HCT116 (cell line): ENCODE measurements at regions not wholly inside any gene's neighbourhood (a gene's known extent, or its start where the extent isn't known, plus 50 kb on each side); places are given as distances from the start of the nearest gene placed in this dataset.

Experiments used
- ATAC-seq: fragments of 200-7000 bp; cut with Tn5 transposase; 2 replicates; pipeline ENCODE4 v1.9.1; 2020; ENCODE audit warnings: mild to moderate bottlenecking, moderate library complexity
- BruUV-seq: library from RNA; stranded (reverse); fragments of 400-500 nt; replicated peaks from 2 replicates; lab custom pipeline; 2021; lab: Mats Ljungman, UMichigan
- CTCF ChIA-PET: fragments of 300-600 bp; sonication (Branson Sonifier 250); formaldehyde crosslinking; loops from one replicate; lab custom pipeline; 2021; ENCODE audit warnings: antibody characterized with exemption; lab: Charles Lee
- POLR2A ChIA-PET: fragments of 300-600, 350-600 bp; sonication (Branson Sonifier 250); formaldehyde crosslinking; loops from one replicate; lab custom pipeline; 2021; ENCODE audit warnings: antibody characterized with exemption; lab: Charles Lee
- RAD21 ChIA-PET, 2 experiments: fragments of 300-600 bp; sonication (Branson Sonifier 250); formaldehyde crosslinking; loops; one replicate each; lab custom pipeline; 2023; ENCODE audit warnings: low total read pairs in 2 of 2; ENCODE audit not compliant: uncharacterized antibody in 2 of 2, unreplicated experiment in 2 of 2, low non-redundant PET in 1 of 2; lab: Charles Lee
- DNase-seq: peaks from one replicate; pipeline ENCODE4 v3.0.0-alpha.2; 2010; ENCODE audit warnings: low read depth, low spot score
- H2AFZ ChIP-seq: fragments of 200-600 bp; shearing (Covaris generic), sonication (generic); 2 replicates; pipeline ENCODE4 v1.6.1; 2017; ENCODE audit warnings: low read depth, mixed run types, mixed read lengths, antibody characterized with exemption, low read length; ENCODE audit not compliant: poor library complexity, severe bottlenecking
- H3K27ac ChIP-seq: 2 replicates; pipeline ENCODE4 v1.5.1; 2012; ENCODE audit warnings: low read depth, low read length
- H3K27me3 ChIP-seq: fragments of 200-600 bp; sonication (generic); 2 replicates; pipeline ENCODE4 v1.6.1; 2016; ENCODE audit warnings: mixed run types, low read length, mixed read lengths; ENCODE audit not compliant: insufficient read depth
- H3K36me3 ChIP-seq, 2 experiments: fragments of 200-500 bp in 1 of 2; fragments of 200-600 bp in 1 of 2; sonication (Bioruptor generic) in 1 of 2; sonication (generic) in 1 of 2; 2 replicates each; pipeline versions ENCODE4 v1.5.1 to v1.6.1; 2014 to 2016; ENCODE audit warnings: low read length in 2 of 2, inconsistent platforms in 1 of 2, mixed read lengths in 1 of 2, mixed run types in 1 of 2; ENCODE audit not compliant: insufficient read depth in 2 of 2, control insufficient read depth in 1 of 2
- H3K4me1 ChIP-seq, 2 experiments: fragments of 200-600 bp in 1 of 2; sonication (generic) in 1 of 2; 2 replicates each; pipeline versions ENCODE4 v1.5.1 to v1.6.1; 2012 to 2017; ENCODE audit warnings: low read length in 2 of 2, inconsistent platforms in 1 of 2, mild to moderate bottlenecking in 1 of 2, mixed read lengths in 1 of 2, mixed run types in 1 of 2, moderate library complexity in 1 of 2; ENCODE audit not compliant: insufficient read depth in 2 of 2, control insufficient read depth in 1 of 2
- H3K4me2 ChIP-seq: fragments of 200-600 bp; sonication (generic); 2 replicates; pipeline ENCODE4 v1.6.1; 2017; ENCODE audit warnings: mixed run types, low read length, mixed read lengths
- H3K4me3 ChIP-seq, 2 experiments: fragments of 200-600 bp in 1 of 2; sonication (generic) in 1 of 2; replicated peaks in 1 of 2; 2 replicates each; pipeline ENCODE4 v1.5.1; 2011 to 2016; ENCODE audit warnings: low read length in 2 of 2, control low read depth in 1 of 2, low read depth in 1 of 2, mild to moderate bottlenecking in 1 of 2, mixed read lengths in 1 of 2, mixed run types in 1 of 2
- H3K79me2 ChIP-seq: fragments of 200-600 bp; sonication (generic); 2 replicates; pipeline ENCODE4 v1.6.1; 2017; ENCODE audit warnings: mild to moderate bottlenecking, mixed run types, low read length, moderate library complexity, mixed read lengths; ENCODE audit not compliant: insufficient read depth
- H3K9ac ChIP-seq: fragments of 200-600 bp; sonication (generic); 2 replicates; pipeline ENCODE4 v1.6.1; 2016; ENCODE audit warnings: low read length, mixed read lengths
- H3K9me2 ChIP-seq: fragments of 200-600 bp; sonication (generic), shearing (Covaris generic); 2 replicates; pipeline ENCODE4 v1.6.1; 2017; ENCODE audit warnings: mixed run types, mild to moderate bottlenecking, moderate library complexity; ENCODE audit not compliant: insufficient read depth
- H3K9me3 ChIP-seq, 2 experiments: fragments of 200-500 bp in 1 of 2; fragments of 200-600 bp in 1 of 2; sonication (Bioruptor generic) in 1 of 2; sonication (generic) in 1 of 2; 2 replicates each; pipeline ENCODE4 v1.6.1; 2014 to 2017; ENCODE audit warnings: low read length in 2 of 2, mixed read lengths in 2 of 2, inconsistent platforms in 1 of 2, low read depth in 1 of 2, mild to moderate bottlenecking in 1 of 2, mixed run types in 1 of 2, moderate library complexity in 1 of 2; ENCODE audit not compliant: control insufficient read depth in 1 of 2, insufficient read depth in 1 of 2
- H4K20me1 ChIP-seq: fragments of 200-600 bp; sonication (generic), shearing (Covaris generic); 2 replicates; pipeline ENCODE4 v1.6.1; 2017; ENCODE audit warnings: mixed run types, mild to moderate bottlenecking, moderate library complexity; ENCODE audit not compliant: insufficient read depth
- CBX3 ChIP-seq: IDR thresholded peaks from 2 replicates; pipeline ENCODE4 v1.6.1; 2012; ENCODE audit warnings: low read depth
- CEBPB ChIP-seq: IDR thresholded peaks from 2 replicates; pipeline ENCODE4 v1.6.1; 2012; ENCODE audit warnings: low read depth
- CTCF ChIP-seq, 3 experiments: fragments of 200-600 bp in 1 of 3; sonication (generic) in 1 of 3; IDR thresholded peaks in 2 of 3; conservative IDR thresholded peaks in 1 of 3; 2 replicates each; pipeline ENCODE4 v1.5.1; 2012 to 2017; ENCODE audit warnings: low read depth in 2 of 3, low read length in 2 of 3, antibody characterized with exemption in 1 of 3, borderline replicate concordance in 1 of 3, control low read depth in 1 of 3, mild to moderate bottlenecking in 1 of 3, mixed read lengths in 1 of 3, mixed run types in 1 of 3, moderate library complexity in 1 of 3; ENCODE audit not compliant: insufficient read depth in 1 of 3
- ELF1 ChIP-seq: IDR thresholded peaks from 2 replicates; pipeline ENCODE4 v1.6.1; 2012; ENCODE audit warnings: low read depth, borderline replicate concordance
- JUND ChIP-seq: IDR thresholded peaks from 2 replicates; pipeline ENCODE4 v1.6.1; 2012
- REST ChIP-seq: IDR thresholded peaks from 2 replicates; pipeline ENCODE4 v1.6.1; 2012; ENCODE audit warnings: low read depth
- SRF ChIP-seq: IDR thresholded peaks from 2 replicates; pipeline ENCODE4 v1.6.1; 2012; ENCODE audit warnings: low read depth
- YY1 ChIP-seq: IDR thresholded peaks from 2 replicates; pipeline ENCODE4 v1.6.1; 2011; ENCODE audit warnings: low read length, low read depth, moderate library complexity, mild to moderate bottlenecking; ENCODE audit not compliant: insufficient replicate concordance; ENCODE audit errors: extremely low read depth
- ZFX ChIP-seq: fragments of 450-650 bp; IDR thresholded peaks from 2 replicates; pipeline ENCODE4 v1.6.1; 2017
- ZNF274 ChIP-seq: fragments of 200-500 bp; sonication (Bioruptor generic); IDR thresholded peaks from 2 replicates; pipeline ENCODE4 v1.6.1; 2014; ENCODE audit warnings: mild to moderate bottlenecking, low read depth, low read length, inconsistent platforms
- intact Hi-C: fragments of 100-400 bp; cut with micrococcal nuclease; formaldehyde crosslinking; loops from 2 replicates; pipeline ENCODE4 v1.10.0; 2022

- H3K27me3 ChIP-seq, result no peaks in the 10 kb centered on the region
- no peaks in the 10 kb centered on the region for H3K9me3 ChIP-seq
- H3K4me2 ChIP-seq, result no peak overlapping the region
- no peak overlapping the region for H2AFZ ChIP-seq
- ChIA-PET POLR2A (no interaction called here), RAD21 (no interaction called here), CTCF (no interaction called here)
- no peak for DNase-seq
- H3K4me1 ChIP-seq, result no peaks in the 10 kb centered on the region
- no TSS peak for BruUV-seq
- no peak overlapping the region for H3K4me3 ChIP-seq
- no peak for ATAC-seq
- H3K9ac ChIP-seq, result no peak overlapping the region
- H3K36me3 ChIP-seq, result no peaks in the 10 kb centered on the region
- no peaks in the 10 kb centered on the region for H3K9me2 ChIP-seq
- no peaks in the 10 kb centered on the region for H4K20me1 ChIP-seq
- intact Hi-C loops, result no loop called here
- TF ChIP-seq CBX3 (no peak), ZNF274 (no peak), ELF1 (no peak), CTCF (IDR thresholded peaks at IDR 0.05 in 2 of 3, conservative IDR thresholded peaks at IDR 0.05 in 1 of 3; ENCODE audit: borderline replicate concordance in 1 of 3, insufficient read depth in 1 of 3, low read depth in 2 of 3, low read length in 2 of 3) (no peak), SRF (no peak), CEBPB (no peak), YY1 (no peak), REST (no peak), JUND (no peak), ZFX (no peak)
- H3K27ac ChIP-seq, result no peak overlapping the region
- no peaks in the 10 kb centered on the region for H3K79me2 ChIP-seq
Observed at GRCh38 chr6:145091586-145092142, 643.7 kb downstream of the EPM2A start.
